IMR-90 (cell line): ENCODE measurements at regions not wholly inside any gene's neighbourhood (a gene's known extent, or its start where the extent isn't known, plus 50 kb on each side); places are given as distances from the start of the nearest gene placed in this dataset.

Experiments used
- ATAC-seq: fragments of 200-7000 bp; cut with Tn5 transposase; 2 replicates; pipeline ENCODE4 v1.9.1; 2020; ENCODE audit warnings: low read depth, mild to moderate bottlenecking, moderate library complexity
- BruUV-seq: library from RNA; stranded (reverse); fragments of 400-500 nt; replicated peaks from 2 replicates; lab custom pipeline; 2021; lab: Mats Ljungman, UMichigan
- CTCF ChIA-PET: fragments of 300-600 bp; formaldehyde crosslinking; extraction: SDS; loops from one replicate; lab custom pipeline; 2021; ENCODE audit warnings: antibody characterized with exemption; lab: Yijun Ruan, JAX
- POLR2A ChIA-PET: fragments of 300-600 bp; sonication (Branson Sonifier 250); formaldehyde crosslinking; loops from one replicate; lab custom pipeline; 2022; ENCODE audit warnings: antibody characterized with exemption; ENCODE audit not compliant: unreplicated experiment; lab: Charles Lee
- DNase-seq: peaks from one replicate; pipeline ENCODE4 v3.0.0; 2013
- H2AFZ ChIP-seq: replicated peaks from 2 replicates; pipeline ENCODE3; 2013; ENCODE audit warnings: low read length, mild to moderate bottlenecking; ENCODE audit not compliant: poor library complexity
- H2AK5ac ChIP-seq: 2 replicates; pipeline ENCODE4 v1.6.1; 2013; ENCODE audit warnings: low read depth, low read length, inconsistent platforms
- H2AK9ac ChIP-seq: replicated peaks from 2 replicates; pipeline ENCODE3; 2013; ENCODE audit warnings: mild to moderate bottlenecking, low read depth, low read length, moderate library complexity; ENCODE audit not compliant: poor library complexity
- H2BK120ac ChIP-seq: 2 replicates; pipeline ENCODE4 v1.6.1; 2013; ENCODE audit warnings: low read depth, low read length, inconsistent platforms
- H2BK15ac ChIP-seq: 3 replicates; pipeline ENCODE4 v1.6.1; 2013; ENCODE audit warnings: low read depth, low read length, inconsistent platforms
- H2BK20ac ChIP-seq: 2 replicates; pipeline ENCODE4 v1.6.1; 2013; ENCODE audit warnings: low read depth, mild to moderate bottlenecking, inconsistent platforms, low read length, moderate library complexity
- H2BK5ac ChIP-seq: 2 replicates; pipeline ENCODE4 v1.6.1; 2013; ENCODE audit warnings: mild to moderate bottlenecking, low read depth, low read length, inconsistent platforms; ENCODE audit not compliant: poor library complexity, severe bottlenecking
- H3K14ac ChIP-seq: replicated peaks from 2 replicates; pipeline ENCODE4 v1.6.1; 2013; ENCODE audit warnings: low read depth, low read length, inconsistent platforms
- H3K18ac ChIP-seq: 2 replicates; pipeline ENCODE4 v1.6.1; 2013; ENCODE audit warnings: low read depth, low read length, control low read depth
- H3K23ac ChIP-seq: 2 replicates; pipeline ENCODE4 v1.6.1; 2013; ENCODE audit warnings: low read depth, low read length, inconsistent platforms
- H3K27ac ChIP-seq: 2 replicates; pipeline ENCODE4 v1.5.1; 2013; ENCODE audit warnings: mild to moderate bottlenecking, control low read depth, low read length; ENCODE audit not compliant: insufficient read depth
- H3K27me3 ChIP-seq: 2 replicates; pipeline ENCODE4 v1.6.1; 2013; ENCODE audit warnings: low read length; ENCODE audit not compliant: control insufficient read depth, insufficient read depth
- H3K36me3 ChIP-seq: 2 replicates; pipeline ENCODE4 v1.6.1; 2013; ENCODE audit warnings: low read length, mixed read lengths; ENCODE audit not compliant: control insufficient read depth, insufficient read depth
- H3K4ac ChIP-seq: 2 replicates; pipeline ENCODE4 v1.6.1; 2013; ENCODE audit warnings: low read depth, low read length, inconsistent platforms
- H3K4me1 ChIP-seq: 2 replicates; pipeline ENCODE4 v1.6.1; 2013; ENCODE audit warnings: low read length, mixed read lengths; ENCODE audit not compliant: control insufficient read depth, insufficient read depth
- H3K4me2 ChIP-seq: 2 replicates; pipeline ENCODE4 v1.6.1; 2013; ENCODE audit warnings: low read depth, mild to moderate bottlenecking, control low read depth, low read length, moderate library complexity
- H3K4me3 ChIP-seq: 2 replicates; pipeline ENCODE4 v1.5.1; 2013; ENCODE audit warnings: low read depth, mild to moderate bottlenecking, control low read depth, low read length, moderate library complexity; ENCODE audit not compliant: insufficient read depth
- H3K56ac ChIP-seq: 2 replicates; pipeline ENCODE4 v1.6.1; 2013; ENCODE audit warnings: low read length, inconsistent platforms; ENCODE audit not compliant: insufficient read depth; ENCODE audit errors: extremely low read depth
- H3K79me1 ChIP-seq, 2 experiments: 2 replicates each; pipeline ENCODE4 v1.6.1; 2013; ENCODE audit warnings: low read length in 2 of 2, inconsistent platforms in 1 of 2, low read depth in 1 of 2
- H3K9ac ChIP-seq: 2 replicates; pipeline ENCODE4 v1.6.1; 2013; ENCODE audit warnings: low read depth, low read length, control low read depth
- H3K9me1 ChIP-seq: 2 replicates; pipeline ENCODE4 v1.6.1; 2013; ENCODE audit warnings: low read length, inconsistent platforms; ENCODE audit not compliant: insufficient read depth
- H3K9me3 ChIP-seq: 2 replicates; pipeline ENCODE4 v1.6.1; 2013; ENCODE audit warnings: low read length; ENCODE audit not compliant: control insufficient read depth, insufficient read depth
- H4K20me1 ChIP-seq: 2 replicates; pipeline ENCODE4 v1.6.1; 2013; ENCODE audit warnings: low read length, inconsistent platforms; ENCODE audit not compliant: insufficient read depth
- H4K5ac ChIP-seq: 2 replicates; pipeline ENCODE4 v1.6.1; 2013; ENCODE audit warnings: mild to moderate bottlenecking, low read depth, low read length, control low read depth
- H4K8ac ChIP-seq, 2 experiments: 2 replicates each; pipeline ENCODE4 v1.6.1; 2013; ENCODE audit warnings: low read depth in 2 of 2, low read length in 2 of 2, control low read depth in 1 of 2, inconsistent platforms in 1 of 2
- H4K91ac ChIP-seq: 2 replicates; pipeline ENCODE4 v1.6.1; 2013; ENCODE audit warnings: low read depth, low read length, inconsistent platforms; ENCODE audit not compliant: insufficient read depth
- CTCF ChIP-seq: conservative IDR thresholded peaks from 2 replicates; pipeline ENCODE4 v1.5.1; 2012; ENCODE audit warnings: mild to moderate bottlenecking, low read depth, low read length, improper control_type of control experiment
- MXI1 ChIP-seq: IDR thresholded peaks from 2 replicates; pipeline ENCODE4 v1.6.1; 2012; ENCODE audit warnings: low read depth, mild to moderate bottlenecking, low read length, moderate library complexity, borderline replicate concordance
- USF2 ChIP-seq: fragments of 150-350 bp; IDR thresholded peaks from 2 replicates; pipeline ENCODE4 v1.6.1; 2017; ENCODE audit warnings: mild to moderate bottlenecking, antibody characterized with exemption, low read length, low read depth
- WGBS, 2 experiments: methylation state at CpG; one replicate each; pipeline versions ENCODE4 v1.1.5 to v1.1.7; 2013; ENCODE audit warnings: missing lambda C conversion rate in 2 of 2; ENCODE audit not compliant: insufficient read length in 1 of 2; ENCODE audit errors: extremely low coverage in 2 of 2; 5-methylcytosine and 5-hydroxymethylcytosine counted together
- dilution Hi-C: fragments of 300-500 bp; cut with HindIII; formaldehyde crosslinking; loops from one replicate; pipeline ENCODE4 v1.14.3; 2018; ENCODE audit warnings: low sequenced_read_pairs; ENCODE audit not compliant: unreplicated experiment
- in situ Hi-C: fragments of 300-500 bp; cut with MboI; formaldehyde crosslinking; loops from 3 replicates; pipeline ENCODE4 v1.14.3; 2019; ENCODE audit warnings: low sequenced_read_pairs, inconsistent platforms, mixed read lengths
- intact Hi-C: fragments of 100-400 bp; cut with micrococcal nuclease; formaldehyde crosslinking; loops from 2 replicates; pipeline ENCODE4 v1.10.0; 2022

- TF ChIP-seq CTCF (no peak), USF2 (no peak), MXI1 (no peak)
- dilution Hi-C loops, result no loop called here
- H3K4me3 ChIP-seq, result no peak overlapping the region
- H3K4me1 ChIP-seq, result no peaks in the 10 kb centered on the region
- no peaks in the 10 kb centered on the region for H4K20me1 ChIP-seq
- no peak overlapping the region for H3K56ac ChIP-seq
- WGBS, 2 experiments, result no CpG with 5 or more reads among the region's 1 CpG
- H2AK9ac ChIP-seq, result no peak overlapping the region
- H4K5ac ChIP-seq, result no peak overlapping the region
- in situ Hi-C loops, result no loop called here
- no peak overlapping the region for H2AK5ac ChIP-seq
- H3K9ac ChIP-seq, result no peak overlapping the region
- POLR2A ChIA-PET, result no interaction called here
- no peak overlapping the region for H3K27ac ChIP-seq
- H3K23ac ChIP-seq, result no peak overlapping the region
- peaks cover 8% of the 10 kb centered on the region for H3K9me3 ChIP-seq
- CTCF ChIA-PET, result no interaction called here
- no peak overlapping the region for H2BK5ac ChIP-seq
- H3K27me3 ChIP-seq, result no peaks in the 10 kb centered on the region
- no peak overlapping the region for H4K91ac ChIP-seq
- no peak overlapping the region for H3K18ac ChIP-seq
- no peak overlapping the region for H3K4me2 ChIP-seq
- H2BK15ac ChIP-seq, result no peak overlapping the region
- DNase-seq, result no peak
- H3K14ac ChIP-seq, result no peak overlapping the region
- no peak overlapping the region for H2BK120ac ChIP-seq
- H3K9me1 ChIP-seq, result no peaks in the 10 kb centered on the region
- no peak overlapping the region for H3K4ac ChIP-seq
- intact Hi-C loops, result no loop called here
- no peak overlapping the region for H2AFZ ChIP-seq
- no peak overlapping the region for H4K8ac ChIP-seq
- H3K79me1 ChIP-seq, result no peaks in the 10 kb centered on the region
- BruUV-seq, result no TSS peak
- ATAC-seq, result no peak
- H3K36me3 ChIP-seq, result no peaks in the 10 kb centered on the region
- H2BK20ac ChIP-seq, result no peak overlapping the region
Measured at GRCh38 chr18:65399091-65399490, 351.7 kb upstream of the CDH7 start.
